Fibroblast of lung (primary cell): ENCODE measurements at regions not wholly inside any gene's neighbourhood (a gene's known extent, or its start where the extent isn't known, plus 50 kb on each side); places are given as distances from the start of the nearest gene placed in this dataset.

Source experiments
- DNase-seq, 2 donors: peaks; one replicate each; pipeline versions ENCODE4 v3.0.0 to v3.0.0-alpha.2; 2010; ENCODE audit warnings: low read depth in 2 of 2
- H2AFZ ChIP-seq: 2 replicates; pipeline ENCODE4 v1.5.1; 2012; ENCODE audit warnings: low read length, control low read depth, inconsistent platforms
- H3K27ac ChIP-seq: 2 replicates; pipeline ENCODE4 v1.5.1; 2011; ENCODE audit warnings: low read length, control low read depth; ENCODE audit not compliant: insufficient read depth
- H3K27me3 ChIP-seq: 2 replicates; pipeline ENCODE4 v1.5.1; 2011; ENCODE audit warnings: mild to moderate bottlenecking, low read length; ENCODE audit not compliant: control insufficient read depth, insufficient read depth
- H3K36me3 ChIP-seq: 2 replicates; pipeline ENCODE4 v1.5.1; 2011; ENCODE audit warnings: low read length; ENCODE audit not compliant: control insufficient read depth, insufficient read depth
- H3K4me1 ChIP-seq: 2 replicates; pipeline ENCODE4 v1.5.1; 2011; ENCODE audit warnings: low read length; ENCODE audit not compliant: control insufficient read depth, insufficient read depth; ENCODE audit errors: extremely low read depth
- H3K4me2 ChIP-seq: 2 replicates; pipeline ENCODE4 v1.5.1; 2011; ENCODE audit warnings: low read length, control low read depth; ENCODE audit not compliant: insufficient read depth; ENCODE audit errors: extremely low read depth
- H3K4me3 ChIP-seq, 4 experiments: fragments of 200-600 bp in 1 of 4; sonication (generic) in 1 of 4; replicated peaks in 1 of 4; 2 replicates each; pipeline ENCODE4 v1.5.1; 2011 to 2016; ENCODE audit warnings: low read length in 4 of 4, low read depth in 3 of 4, mild to moderate bottlenecking in 3 of 4, control low read depth in 2 of 4, inconsistent platforms in 1 of 4, mixed read lengths in 1 of 4; ENCODE audit not compliant: insufficient read depth in 1 of 4; ENCODE audit errors: control extremely low read depth in 1 of 4
- H3K79me2 ChIP-seq: 2 replicates; pipeline ENCODE4 v1.5.1; 2012; ENCODE audit warnings: mild to moderate bottlenecking, low read length, inconsistent platforms; ENCODE audit not compliant: control insufficient read depth, insufficient read depth
- H3K9ac ChIP-seq: 2 replicates; pipeline ENCODE4 v1.5.1; 2011; ENCODE audit warnings: mild to moderate bottlenecking, low read length, control low read depth; ENCODE audit not compliant: insufficient read depth
- H3K9me3 ChIP-seq: 2 replicates; pipeline ENCODE4 v1.5.1; 2012; ENCODE audit warnings: low read depth, low read length; ENCODE audit not compliant: control insufficient read depth, insufficient read depth
- H4K20me1 ChIP-seq: 2 replicates; pipeline ENCODE4 v1.5.1; 2011; ENCODE audit warnings: low read length; ENCODE audit not compliant: control insufficient read depth, insufficient read depth; ENCODE audit errors: extremely low read depth
- EZH2 ChIP-seq: IDR thresholded peaks from 2 replicates; pipeline ENCODE4 v1.5.1; 2012; ENCODE audit warnings: low read length, control low read depth, mild to moderate bottlenecking; ENCODE audit errors: missing control alignments
- TF ChIP-seq, protein P1 (sequence below), 2 donors: IDR thresholded peaks in 1 of 2; conservative IDR thresholded peaks in 1 of 2; 1 replicate in 1 of 2; 2 replicates in 1 of 2; pipeline ENCODE4 v1.5.1; 2011 to 2012; ENCODE audit warnings: low read length in 2 of 2, control low read depth in 1 of 2, inconsistent platforms in 1 of 2, low read depth in 1 of 2, mild to moderate bottlenecking in 1 of 2

DNA sequence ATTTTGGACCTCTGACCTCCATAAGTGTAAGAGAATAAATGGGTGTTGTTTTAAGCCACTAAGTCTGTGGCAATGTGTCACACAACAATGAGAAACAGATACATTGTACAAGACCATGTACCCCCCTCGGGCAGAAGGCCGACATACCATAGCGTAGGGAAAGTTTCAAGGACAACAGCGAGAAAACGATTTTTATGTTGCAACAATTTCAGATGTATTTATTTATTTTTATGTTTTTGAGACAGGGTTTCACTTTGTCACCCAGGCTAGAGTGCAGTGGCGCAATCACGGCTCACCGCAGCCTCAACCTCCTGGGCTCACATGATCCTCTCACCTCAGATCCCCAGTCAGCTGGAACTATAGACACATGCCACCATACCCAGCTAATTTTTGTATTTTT, 136.4 kb upstream of the NCOR2 start:
- H4K20me1 ChIP-seq, result no peaks in the 10 kb centered on the region
- no peaks in the 10 kb centered on the region for H3K36me3 ChIP-seq
- peak in 1 of 2 donors; percentile 41 for DNase-seq
- H3K4me1 ChIP-seq, result peaks cover 6% of the 10 kb centered on the region
- H3K9me3 ChIP-seq, result no peaks in the 10 kb centered on the region
- no peaks in the 10 kb centered on the region for H3K79me2 ChIP-seq
- H3K9ac ChIP-seq, result no peak overlapping the region
- H3K4me3 ChIP-seq, result no peak overlapping the region
- peaks cover 13% of the 10 kb centered on the region for H3K27me3 ChIP-seq
- H3K4me2 ChIP-seq, result no peak overlapping the region
- H2AFZ ChIP-seq, result no peak overlapping the region
- no peak overlapping the region for H3K27ac ChIP-seq
- no peak for TF ChIP-seq EZH2
- TF ChIP-seq, protein P1, sequence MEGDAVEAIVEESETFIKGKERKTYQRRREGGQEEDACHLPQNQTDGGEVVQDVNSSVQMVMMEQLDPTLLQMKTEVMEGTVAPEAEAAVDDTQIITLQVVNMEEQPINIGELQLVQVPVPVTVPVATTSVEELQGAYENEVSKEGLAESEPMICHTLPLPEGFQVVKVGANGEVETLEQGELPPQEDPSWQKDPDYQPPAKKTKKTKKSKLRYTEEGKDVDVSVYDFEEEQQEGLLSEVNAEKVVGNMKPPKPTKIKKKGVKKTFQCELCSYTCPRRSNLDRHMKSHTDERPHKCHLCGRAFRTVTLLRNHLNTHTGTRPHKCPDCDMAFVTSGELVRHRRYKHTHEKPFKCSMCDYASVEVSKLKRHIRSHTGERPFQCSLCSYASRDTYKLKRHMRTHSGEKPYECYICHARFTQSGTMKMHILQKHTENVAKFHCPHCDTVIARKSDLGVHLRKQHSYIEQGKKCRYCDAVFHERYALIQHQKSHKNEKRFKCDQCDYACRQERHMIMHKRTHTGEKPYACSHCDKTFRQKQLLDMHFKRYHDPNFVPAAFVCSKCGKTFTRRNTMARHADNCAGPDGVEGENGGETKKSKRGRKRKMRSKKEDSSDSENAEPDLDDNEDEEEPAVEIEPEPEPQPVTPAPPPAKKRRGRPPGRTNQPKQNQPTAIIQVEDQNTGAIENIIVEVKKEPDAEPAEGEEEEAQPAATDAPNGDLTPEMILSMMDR (conservative IDR thresholded peaks at IDR 0.05 in 1 of 2, IDR thresholded peaks at IDR 0.05 in 1 of 2; ENCODE audit: low read depth in 1 of 2, low read length in 2 of 2), result no peak

DNA sequence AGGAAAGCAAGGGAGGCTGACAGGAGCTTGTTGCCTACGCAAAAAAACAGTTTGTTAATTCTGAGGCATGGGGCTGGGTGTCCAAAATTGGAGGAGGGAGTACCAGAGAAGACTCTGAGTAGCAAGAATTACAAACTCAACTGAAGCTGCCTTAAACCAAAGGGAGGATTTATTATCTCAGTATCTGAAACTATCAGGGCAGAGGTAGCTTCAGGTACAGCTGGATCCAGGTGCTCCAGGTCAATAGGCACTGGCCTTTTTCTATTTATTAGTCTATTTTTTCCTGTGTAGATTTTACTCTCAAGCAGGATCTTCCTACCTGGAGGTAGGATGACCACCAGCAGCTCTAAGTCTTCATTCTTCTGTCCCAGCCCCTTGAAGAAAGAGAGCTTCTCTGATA, 135.3 kb upstream of the NCOR2 start:
- Histone ChIP-seq H3K27ac (no peak overlapping the region), H3K27me3 (peaks cover 14% of the 10 kb centered on the region), H3K79me2 (no peaks in the 10 kb centered on the region), H4K20me1 (no peaks in the 10 kb centered on the region), H3K4me1 (peaks cover 6% of the 10 kb centered on the region), H3K36me3 (no peaks in the 10 kb centered on the region), H3K9ac (no peak overlapping the region), H3K4me3 (no peak overlapping the region), H3K4me2 (no peak overlapping the region), H3K9me3 (no peaks in the 10 kb centered on the region), H2AFZ (no peak overlapping the region)
- no peak for DNase-seq
- TF ChIP-seq, protein P1 (conservative IDR thresholded peaks at IDR 0.05 in 1 of 2, IDR thresholded peaks at IDR 0.05 in 1 of 2; ENCODE audit: low read depth in 1 of 2, low read length in 2 of 2), result no peak
- TF ChIP-seq EZH2, result no peak

DNA sequence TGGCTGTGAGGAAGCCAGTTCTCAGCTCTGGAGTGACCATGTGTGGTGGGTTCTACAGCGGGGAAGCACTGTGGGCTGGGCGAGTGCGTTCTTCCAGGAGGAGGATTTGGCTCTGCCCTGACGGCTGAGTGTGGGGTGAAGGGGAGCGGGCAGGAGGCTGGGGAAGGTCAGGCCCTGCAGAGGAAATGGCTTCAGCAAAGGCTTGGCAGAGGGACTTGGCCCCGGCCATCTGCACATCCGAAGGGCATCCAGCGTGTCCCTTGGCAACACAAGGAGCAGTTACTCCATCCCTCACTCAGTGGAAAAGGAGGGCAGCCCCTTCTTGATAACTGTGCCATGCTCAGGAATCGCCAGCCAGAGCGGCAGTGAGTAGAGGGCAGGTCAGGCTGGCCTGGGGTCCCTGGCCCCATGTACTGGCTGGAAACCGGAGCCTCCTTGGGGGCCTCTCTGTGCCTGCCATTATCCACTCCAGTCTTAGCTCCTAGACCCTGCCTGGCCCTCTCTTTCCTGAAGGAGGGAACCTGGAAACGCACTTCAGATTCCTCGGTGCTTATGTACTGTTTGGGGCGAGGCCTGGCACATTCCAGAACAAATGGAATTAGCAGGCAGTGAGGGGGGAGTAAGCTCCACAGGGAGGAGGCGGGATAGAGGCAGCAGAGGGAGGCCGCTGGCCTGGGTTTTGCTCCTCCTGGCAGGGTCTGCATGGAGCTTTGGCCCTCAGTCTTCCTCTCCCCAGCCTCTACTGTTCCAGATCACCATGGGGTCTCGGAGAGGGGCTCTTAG, 133.6 kb upstream of the NCOR2 start:
- Histone ChIP-seq H3K4me3 (no peak overlapping the region), H3K4me2 (peak overlapping the region; percentile 25), H3K27me3 (peaks cover 17% of the 10 kb centered on the region), H3K27ac (no peak overlapping the region), H3K9ac (no peak overlapping the region), H2AFZ (peak overlapping the region; percentile 9), H3K9me3 (no peaks in the 10 kb centered on the region), H4K20me1 (no peaks in the 10 kb centered on the region), H3K79me2 (no peaks in the 10 kb centered on the region), H3K36me3 (no peaks in the 10 kb centered on the region), H3K4me1 (peaks cover 6% of the 10 kb centered on the region)
- no peak for TF ChIP-seq EZH2
- TF ChIP-seq, protein P1 (conservative IDR thresholded peaks at IDR 0.05 in 1 of 2, IDR thresholded peaks at IDR 0.05 in 1 of 2; ENCODE audit: low read depth in 1 of 2, low read length in 2 of 2), result no peak
- peak in 1 of 2 donors; percentile 92 for DNase-seq
